SK-N-SH (cell line): ENCODE measurements at regions not wholly inside any gene's neighbourhood (a gene's known extent, or its start where the extent isn't known, plus 50 kb on each side); places are given as distances from the start of the nearest gene placed in this dataset.

Source experiments
- CTCF ChIA-PET: fragments of 300-600, 350-600 bp; formaldehyde crosslinking; extraction: SDS; loops from one replicate; lab custom pipeline; 2021; lab: Yijun Ruan, JAX
- POLR2A ChIA-PET: fragments of 350-600 bp; sonication (Branson Sonifier 250); formaldehyde crosslinking; extraction: SDS; loops from one replicate; lab custom pipeline; 2020; ENCODE audit warnings: antibody characterized with exemption, inconsistent platforms; lab: Yijun Ruan, JAX
- DNase-seq: peaks from one replicate; pipeline ENCODE4 v3.0.0; 2012
- H2AFZ ChIP-seq: fragments of 200-600 bp; sonication (generic); 2 replicates; pipeline ENCODE4 v1.8.1; 2016; ENCODE audit warnings: antibody characterized with exemption, mild to moderate bottlenecking, low read depth
- H3F3A ChIP-seq: fragments of 200-600 bp; sonication (generic); replicated peaks from 2 replicates; pipeline ENCODE3; 2016; ENCODE audit warnings: antibody characterized with exemption, mild to moderate bottlenecking; ENCODE audit not compliant: insufficient read depth
- H3K27ac ChIP-seq, 2 experiments: fragments of 200-500 bp in 1 of 2; fragments of 200-600 bp in 1 of 2; sonication (Bioruptor generic) in 1 of 2; sonication (generic), shearing (Covaris generic) in 1 of 2; 2 replicates each; pipeline versions ENCODE4 v1.5.1 to v1.6.1; 2014 to 2016; ENCODE audit warnings: low read depth in 2 of 2, inconsistent platforms in 1 of 2, low read length in 1 of 2, mild to moderate bottlenecking in 1 of 2, mixed read lengths in 1 of 2
- H3K27me3 ChIP-seq: fragments of 200-600 bp; sonication (generic), shearing (Covaris generic); 2 replicates; pipeline ENCODE4 v1.6.1; 2016; ENCODE audit warnings: mixed run types; ENCODE audit not compliant: insufficient read depth
- H3K36me3 ChIP-seq, 2 experiments: fragments of 200-500 bp in 1 of 2; fragments of 200-600 bp in 1 of 2; sonication (Bioruptor generic) in 1 of 2; sonication (generic) in 1 of 2; replicated peaks in 1 of 2; 2 replicates each; pipeline versions ENCODE3 to v1.5.1; 2014 to 2016; ENCODE audit warnings: low read length in 1 of 2, mild to moderate bottlenecking in 1 of 2; ENCODE audit not compliant: insufficient read depth in 2 of 2, control insufficient read depth in 1 of 2
- H3K4me1 ChIP-seq, 2 experiments: fragments of 200-500 bp in 1 of 2; fragments of 200-600 bp in 1 of 2; sonication (Bioruptor generic) in 1 of 2; sonication (generic), shearing (Covaris generic) in 1 of 2; 2 replicates each; pipeline versions ENCODE4 v1.5.1 to v1.6.1; 2014 to 2016; ENCODE audit warnings: low read depth in 1 of 2, low read length in 1 of 2, mixed run types in 1 of 2; ENCODE audit not compliant: insufficient read depth in 2 of 2, control insufficient read depth in 1 of 2
- H3K4me2 ChIP-seq: fragments of 200-600 bp; sonication (generic), shearing (Covaris generic); 2 replicates; pipeline ENCODE4 v1.6.1; 2017; ENCODE audit warnings: mixed run types
- H3K4me3 ChIP-seq, 2 experiments: fragments of 200-500 bp in 1 of 2; fragments of 200-600 bp in 1 of 2; sonication (Bioruptor generic) in 1 of 2; sonication (generic), shearing (Covaris generic) in 1 of 2; 2 replicates each; pipeline versions ENCODE4 v1.5.1 to v1.8.1; 2014 to 2016; ENCODE audit warnings: low read depth in 2 of 2, inconsistent platforms in 1 of 2, low read length in 1 of 2, mild to moderate bottlenecking in 1 of 2, mixed read lengths in 1 of 2, moderate library complexity in 1 of 2
- H3K79me2 ChIP-seq: fragments of 200-600 bp; sonication (generic); 2 replicates; pipeline ENCODE4 v1.8.1; 2017; ENCODE audit warnings: mild to moderate bottlenecking; ENCODE audit not compliant: insufficient read depth
- H3K9ac ChIP-seq: fragments of 200-600 bp; sonication (generic); 2 replicates; pipeline ENCODE4 v1.6.1; 2017; ENCODE audit warnings: mixed run types
- H3K9me2 ChIP-seq: fragments of 200-600 bp; sonication (generic); 2 replicates; pipeline ENCODE4 v1.6.1; 2017; ENCODE audit warnings: mixed run types
- H3K9me3 ChIP-seq: fragments of 200-600 bp; sonication (generic); 2 replicates; pipeline ENCODE4 v1.6.1; 2017; ENCODE audit warnings: mixed run types, mild to moderate bottlenecking, moderate library complexity
- H4K20me1 ChIP-seq: fragments of 200-600 bp; sonication (generic); 2 replicates; pipeline ENCODE4 v1.6.1; 2017; ENCODE audit warnings: mild to moderate bottlenecking, mixed run types; ENCODE audit not compliant: insufficient read depth
- ELF1 ChIP-seq: IDR thresholded peaks from 2 replicates; pipeline ENCODE4 v1.4.0; 2012
- EP300 ChIP-seq, 2 experiments: IDR thresholded peaks; 2 replicates each; pipeline versions ENCODE4 v1.4.0 to v1.6.1; 2012; ENCODE audit warnings: borderline replicate concordance in 1 of 2, low read depth in 1 of 2, low read length in 1 of 2
- FOSL2 ChIP-seq: IDR thresholded peaks from 2 replicates; pipeline ENCODE4 v1.4.0; 2012; ENCODE audit warnings: low read depth, mild to moderate bottlenecking, moderate library complexity, borderline replicate concordance
- FOXJ3 ChIP-seq: sonication (generic); formaldehyde crosslinking; IDR thresholded peaks from 2 replicates; pipeline ENCODE4 v1.5.1; 2020; ENCODE audit warnings: mild to moderate bottlenecking, missing genetic modification reagents
- GATA2 ChIP-seq: sonication (generic); formaldehyde crosslinking; IDR thresholded peaks from 2 replicates; pipeline ENCODE4 v1.5.0; 2020; ENCODE audit warnings: mild to moderate bottlenecking, missing genetic modification reagents
- MAX ChIP-seq: IDR thresholded peaks from 2 replicates; pipeline ENCODE4 v1.4.0; 2012; ENCODE audit warnings: low read depth
- MXI1 ChIP-seq: IDR thresholded peaks from 2 replicates; pipeline ENCODE4 v1.6.1; 2012; ENCODE audit warnings: mild to moderate bottlenecking, low read depth, low read length, improper control_type of control experiment
- NRF1 ChIP-seq: IDR thresholded peaks from 2 replicates; pipeline ENCODE4 v1.6.1; 2012; ENCODE audit warnings: low read depth, mild to moderate bottlenecking, low read length
- POLR2AphosphoS5 ChIP-seq: IDR thresholded peaks from 2 replicates; pipeline ENCODE4 v1.6.1; 2012; ENCODE audit warnings: low read depth, low read length
- SMC3 ChIP-seq: IDR thresholded peaks from 2 replicates; pipeline ENCODE4 v1.6.1; 2012; ENCODE audit warnings: low read depth, low read length, improper control_type of control experiment
- TAF1 ChIP-seq: IDR thresholded peaks from 2 replicates; pipeline ENCODE4 v1.6.1; 2012; ENCODE audit warnings: low read depth, mild to moderate bottlenecking, low read length, moderate library complexity, borderline replicate concordance
- TCF12 ChIP-seq: IDR thresholded peaks from 2 replicates; pipeline ENCODE4 v1.4.0; 2012
- YY1 ChIP-seq: IDR thresholded peaks from 2 replicates; pipeline ENCODE4 v1.4.0; 2012; ENCODE audit warnings: low read depth, mild to moderate bottlenecking
- ZBTB33 ChIP-seq: IDR thresholded peaks from 2 replicates; pipeline ENCODE4 v1.4.0; 2012; ENCODE audit warnings: low read depth, borderline replicate concordance
- WGBS: methylation state at CpG from one replicate; pipeline ENCODE4 v1.1.6; 2017; ENCODE audit warnings: low lambda C conversion rate; 5-methylcytosine and 5-hydroxymethylcytosine counted together
- TF ChIP-seq, protein P1 (sequence below): IDR thresholded peaks from 2 replicates; pipeline ENCODE4 v1.4.0; 2012; ENCODE audit warnings: low read depth, borderline replicate concordance
- TF ChIP-seq, protein P2 (sequence below): IDR thresholded peaks from 2 replicates; pipeline ENCODE4; 2012

GRCh38 chr11:43101113-43101512, 210.7 kb upstream of the API5 start:
- no peak for TF ChIP-seq SMC3
- no peak for TF ChIP-seq MAX
- no peaks in the 10 kb centered on the region for H3K4me1 ChIP-seq
- no peak overlapping the region for H3K9ac ChIP-seq
- no peak overlapping the region for H3K4me3 ChIP-seq
- no peak for DNase-seq
- no peaks in the 10 kb centered on the region for H3K9me2 ChIP-seq
- POLR2A ChIA-PET: no interaction called here
- CTCF ChIA-PET: no interaction called here
- H3K9me3 ChIP-seq: no peaks in the 10 kb centered on the region
- no peaks in the 10 kb centered on the region for H3K36me3 ChIP-seq
- H3K27me3 ChIP-seq: no peaks in the 10 kb centered on the region
- H2AFZ ChIP-seq: no peak overlapping the region
- no peaks in the 10 kb centered on the region for H3F3A ChIP-seq
- no peak overlapping the region for H3K4me2 ChIP-seq
- H3K79me2 ChIP-seq: no peaks in the 10 kb centered on the region
- no peak overlapping the region for H3K27ac ChIP-seq
- no peaks in the 10 kb centered on the region for H4K20me1 ChIP-seq

GRCh38 chr11:43116071-43116470, 195.7 kb upstream of the API5 start:
- Histone ChIP-seq H3K27ac (no peak overlapping the region), H3F3A (no peaks in the 10 kb centered on the region), H3K36me3 (no peaks in the 10 kb centered on the region), H3K4me2 (no peak overlapping the region), H4K20me1 (no peaks in the 10 kb centered on the region), H3K9ac (no peak overlapping the region), H3K27me3 (no peaks in the 10 kb centered on the region), H3K4me3 (no peak overlapping the region), H3K4me1 (no peaks in the 10 kb centered on the region), H3K9me3 (no peaks in the 10 kb centered on the region), H3K79me2 (no peaks in the 10 kb centered on the region), H3K9me2 (no peaks in the 10 kb centered on the region), H2AFZ (no peak overlapping the region)
- DNase-seq: no peak
- 0% methylated on average over 1 of the region's 1 CpG for WGBS
- TF ChIP-seq ZBTB33: no peak
- TF ChIP-seq YY1: no peak
- TF ChIP-seq, protein P1, sequence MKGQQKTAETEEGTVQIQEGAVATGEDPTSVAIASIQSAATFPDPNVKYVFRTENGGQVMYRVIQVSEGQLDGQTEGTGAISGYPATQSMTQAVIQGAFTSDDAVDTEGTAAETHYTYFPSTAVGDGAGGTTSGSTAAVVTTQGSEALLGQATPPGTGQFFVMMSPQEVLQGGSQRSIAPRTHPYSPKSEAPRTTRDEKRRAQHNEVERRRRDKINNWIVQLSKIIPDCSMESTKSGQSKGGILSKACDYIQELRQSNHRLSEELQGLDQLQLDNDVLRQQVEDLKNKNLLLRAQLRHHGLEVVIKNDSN: no peak
- no peak for TF ChIP-seq GATA2
- no peak for TF ChIP-seq FOSL2
- TF ChIP-seq FOXJ3 (CRISPR knock-in tag): no peak
- TF ChIP-seq ELF1: no peak
- TF ChIP-seq EP300 (IDR thresholded peaks at IDR 0.05; ENCODE audit: borderline replicate concordance in 1 of 2, low read depth in 1 of 2, low read length in 1 of 2): no peak
- TF ChIP-seq SMC3: no peak
- TF ChIP-seq TAF1: no peak
- TF ChIP-seq TCF12: no peak
- no peak for TF ChIP-seq MXI1
- TF ChIP-seq, protein P2, sequence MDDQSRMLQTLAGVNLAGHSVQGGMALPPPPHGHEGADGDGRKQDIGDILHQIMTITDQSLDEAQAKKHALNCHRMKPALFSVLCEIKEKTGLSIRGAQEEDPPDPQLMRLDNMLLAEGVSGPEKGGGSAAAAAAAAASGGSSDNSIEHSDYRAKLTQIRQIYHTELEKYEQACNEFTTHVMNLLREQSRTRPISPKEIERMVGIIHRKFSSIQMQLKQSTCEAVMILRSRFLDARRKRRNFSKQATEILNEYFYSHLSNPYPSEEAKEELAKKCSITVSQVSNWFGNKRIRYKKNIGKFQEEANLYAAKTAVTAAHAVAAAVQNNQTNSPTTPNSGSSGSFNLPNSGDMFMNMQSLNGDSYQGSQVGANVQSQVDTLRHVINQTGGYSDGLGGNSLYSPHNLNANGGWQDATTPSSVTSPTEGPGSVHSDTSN: no peak
- TF ChIP-seq POLR2AphosphoS5: no peak
- TF ChIP-seq NRF1: no peak
- ChIA-PET POLR2A (no interaction called here), CTCF (interaction anchor here (1.3 kb wide), 1 partner anchor 14 kb away, joined by 6 read pairs; no protein-coding TSS in a partner anchor)
